ENCODE measurements at regions not wholly inside any gene's neighbourhood (a gene's known extent, or its start where the extent isn't known, plus 50 kb on each side); places are given as distances from the start of the nearest gene placed in this dataset.

GRCh38 chr7:41107938-41108448, 594.9 kb downstream of the INHBA start:
- peak in 3 of 56 donors; percentile 2 to 12 (median 11) for DNase-seq

GRCh38 chr7:41107330-41107937, 595.5 kb downstream of the INHBA start:
- peak in 4 of 56 donors; percentile 5 to 14 (median 12) for DNase-seq

- DNase-seq: no peak
These were observed 598.3 kb downstream of the INHBA start for GRCh38 chr7:41104631-41105030.

GRCh38 chr7:41103331-41103730, 599.6 kb downstream of the INHBA start:
- no peak for DNase-seq

- no peak for DNase-seq
These were observed 604.0 kb downstream of the INHBA start for GRCh38 chr7:41098846-41099245.

GRCh38 chr7:41098402-41098801, 604.5 kb downstream of the INHBA start:
- no peak for DNase-seq

GRCh38 chr7:41097501-41097900, 605.4 kb downstream of the INHBA start:
- DNase-seq: no peak

- no peak for DNase-seq
These were observed 606.0 kb downstream of the INHBA start for GRCh38 chr7:41096917-41097316.

GRCh38 chr7:41093141-41093540, 609.7 kb downstream of the INHBA start:
- no peak for DNase-seq

GRCh38 chr7:41085244-41085643, 617.6 kb downstream of the INHBA start:
- DNase-seq: no peak

- DNase-seq: no peak
These were observed 618.5 kb downstream of the INHBA start for GRCh38 chr7:41084381-41084780.

GRCh38 chr7:41069635-41070034, 633.3 kb downstream of the INHBA start:
- DNase-seq: no peak

GRCh38 chr7:41067576-41067975, 635.3 kb downstream of the INHBA start:
- no peak for DNase-seq

- no peak for DNase-seq
These were observed 637.2 kb downstream of the INHBA start for GRCh38 chr7:41065663-41066062.

- no peak for DNase-seq
These were observed 639.8 kb downstream of the INHBA start for GRCh38 chr7:41063116-41063515.

GRCh38 chr7:41060796-41061195, 642.1 kb downstream of the INHBA start:
- DNase-seq: no peak

- no peak for DNase-seq
These were observed 643.1 kb downstream of the INHBA start for GRCh38 chr7:41059796-41060195.

- no peak for DNase-seq
These were observed 643.7 kb downstream of the INHBA start for GRCh38 chr7:41058986-41059741.

GRCh38 chr7:41054960-41055661, 647.8 kb downstream of the INHBA start:
- DNase-seq: no peak

- DNase-seq: no peak
These were observed 649.1 kb downstream of the INHBA start for GRCh38 chr7:41053820-41054219.

GRCh38 chr7:41052736-41053135, 650.2 kb downstream of the INHBA start:
- DNase-seq: no peak

GRCh38 chr7:41052201-41052600, 650.7 kb downstream of the INHBA start:
- DNase-seq: no peak

All from nucleus accumbens (tissue), 56 donors.